GM19438 (cell line): ENCODE measurements at regions not wholly inside any gene's neighbourhood (a gene's known extent, or its start where the extent isn't known, plus 50 kb on each side); places are given as distances from the start of the nearest gene placed in this dataset.

Experiments
- ATAC-seq: cut with Tn5 transposase; IDR thresholded peaks from one replicate; pipeline ENCODE4 v1.9.1; 2021; ENCODE audit warnings: low read depth; ENCODE audit not compliant: unreplicated experiment

DNA sequence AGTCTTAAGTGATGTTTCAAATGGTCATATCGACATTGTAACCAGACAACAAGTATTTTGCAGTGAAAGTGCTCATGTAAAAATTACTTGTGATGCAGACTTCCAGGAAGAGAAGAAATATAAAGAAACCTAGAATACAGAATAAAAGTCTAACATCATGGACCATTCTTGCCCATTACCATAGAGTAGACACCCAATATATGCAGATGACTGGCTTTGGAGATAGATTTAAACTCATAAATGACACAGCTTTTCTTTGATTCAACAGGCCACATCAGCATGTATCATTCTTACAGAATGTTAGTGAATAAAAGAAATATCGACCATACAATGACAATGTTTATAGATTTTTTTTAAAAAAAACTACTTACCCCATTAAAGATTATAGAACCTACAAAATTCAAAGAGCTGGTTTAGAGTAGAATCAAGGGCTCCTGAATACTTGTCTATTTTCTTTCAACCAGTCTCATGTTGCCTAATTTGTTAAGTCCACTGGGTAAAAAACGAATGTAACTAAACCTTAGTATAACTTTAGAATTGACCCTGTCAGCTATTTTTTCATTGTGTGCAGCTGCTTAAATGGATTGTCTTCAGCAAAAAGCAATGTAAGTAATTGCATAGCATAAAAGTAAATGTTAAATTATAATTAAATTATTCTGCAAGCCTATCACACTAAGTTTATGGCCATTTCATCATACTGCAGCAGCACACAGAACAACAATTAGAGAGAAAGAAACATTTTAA, 268.7 kb upstream of the AGTR1 start:
- no peak for ATAC-seq

DNA sequence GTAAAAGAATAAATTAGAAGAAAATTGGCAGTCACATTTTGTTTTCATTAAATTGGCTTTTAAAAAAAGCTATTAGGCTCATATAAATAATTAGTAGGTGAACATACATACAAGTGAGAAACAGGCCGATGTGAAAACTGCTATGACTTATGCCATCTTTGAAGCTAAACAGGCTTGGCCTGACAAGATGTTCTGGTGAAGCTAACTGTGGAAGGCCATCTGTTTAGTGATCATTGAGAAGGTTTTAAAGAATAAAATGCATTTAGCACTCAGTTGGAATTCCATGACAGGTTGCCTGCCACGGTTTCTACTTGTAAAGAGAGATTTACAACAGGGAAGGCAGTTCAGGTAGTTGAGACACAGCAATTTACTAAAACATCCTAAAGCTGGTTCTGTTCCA, 264.0 kb upstream of the AGTR1 start:
- no peak for ATAC-seq

DNA sequence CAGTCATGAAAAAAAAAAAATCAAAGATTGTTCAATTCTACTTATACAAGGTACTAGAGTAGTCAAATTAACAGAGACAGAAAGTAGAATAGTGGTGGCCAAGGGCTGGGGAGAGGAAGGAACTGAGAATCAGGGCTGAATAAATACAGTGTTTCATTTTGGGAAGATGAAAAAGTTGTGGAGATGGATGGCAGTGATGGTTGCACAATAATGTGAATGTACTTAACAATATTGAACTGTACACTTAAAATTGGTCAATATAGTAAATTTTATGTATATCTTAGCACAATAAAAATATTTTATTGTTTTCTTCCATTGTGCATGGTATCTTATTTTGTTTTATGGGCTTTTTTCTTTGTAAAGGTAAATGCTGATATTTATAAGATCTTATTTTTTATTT, 262.2 kb upstream of the AGTR1 start:
- ATAC-seq: no peak

DNA sequence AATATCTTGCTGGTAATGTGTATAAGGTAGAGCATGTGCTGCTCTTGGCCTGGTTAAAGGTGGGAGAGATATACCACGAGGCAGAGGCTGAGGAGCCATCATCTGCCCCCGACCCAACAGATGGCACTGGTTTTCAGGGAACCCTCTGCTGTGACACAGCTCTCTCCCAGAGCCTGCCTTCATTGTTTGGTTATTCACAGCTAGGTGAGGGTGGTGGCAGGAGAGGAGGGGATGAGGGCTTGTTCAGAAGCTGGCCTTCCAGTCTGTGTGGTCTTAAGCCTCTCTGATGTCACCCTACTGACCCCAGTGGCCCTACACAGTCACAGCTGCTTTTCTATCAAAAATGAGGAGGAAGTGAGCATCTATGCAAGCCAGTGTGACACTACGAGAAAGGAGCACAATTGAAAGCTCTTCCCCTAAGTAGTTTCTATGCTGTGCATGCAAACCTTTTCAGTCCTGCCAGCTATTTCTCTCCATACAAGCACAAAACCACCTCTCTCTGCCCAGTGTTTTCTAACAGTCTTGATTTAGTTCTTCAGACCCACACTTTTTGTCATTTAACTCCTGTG, 258.4 kb upstream of the AGTR1 start:
- no peak for ATAC-seq

DNA sequence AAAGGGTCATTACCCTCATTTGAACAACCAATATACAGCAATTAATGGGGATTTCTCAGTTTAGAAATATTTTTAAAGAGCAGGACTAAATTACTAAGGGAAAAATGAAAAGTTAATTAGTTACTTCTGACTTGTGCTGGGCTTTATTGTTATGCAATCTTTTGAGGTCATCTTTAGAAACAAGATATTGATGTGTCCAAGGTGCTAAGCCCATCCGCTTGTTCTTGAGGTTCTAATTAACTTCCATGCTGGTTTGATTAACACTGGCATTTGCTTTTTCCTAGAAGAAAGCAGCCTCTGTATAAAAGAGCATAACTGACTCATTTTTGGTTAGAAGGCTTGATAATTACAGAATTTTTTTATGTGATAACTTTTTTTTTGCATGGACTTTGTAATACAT, 256.5 kb upstream of the AGTR1 start:
- no peak for ATAC-seq

DNA sequence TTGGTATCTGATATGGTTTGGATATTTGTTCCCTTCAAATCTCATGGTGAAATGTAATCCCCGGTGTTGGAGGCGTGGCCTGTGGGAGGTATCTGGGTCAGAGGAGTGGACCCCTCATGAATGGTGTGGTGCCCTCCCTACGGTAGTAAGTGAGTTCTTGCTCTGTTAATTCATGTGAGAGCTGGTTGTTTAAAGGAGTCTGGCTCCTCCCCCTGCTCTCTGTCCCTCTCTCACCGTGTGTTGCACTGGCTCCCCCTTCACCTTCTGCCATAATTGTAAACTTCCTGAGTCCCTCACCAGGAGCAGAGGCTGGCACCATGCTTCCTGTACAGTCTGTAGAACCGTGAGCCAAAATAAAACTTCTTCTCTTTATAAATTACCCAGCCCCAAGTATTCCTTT, 246.9 kb upstream of the AGTR1 start:
- ATAC-seq: no peak

DNA sequence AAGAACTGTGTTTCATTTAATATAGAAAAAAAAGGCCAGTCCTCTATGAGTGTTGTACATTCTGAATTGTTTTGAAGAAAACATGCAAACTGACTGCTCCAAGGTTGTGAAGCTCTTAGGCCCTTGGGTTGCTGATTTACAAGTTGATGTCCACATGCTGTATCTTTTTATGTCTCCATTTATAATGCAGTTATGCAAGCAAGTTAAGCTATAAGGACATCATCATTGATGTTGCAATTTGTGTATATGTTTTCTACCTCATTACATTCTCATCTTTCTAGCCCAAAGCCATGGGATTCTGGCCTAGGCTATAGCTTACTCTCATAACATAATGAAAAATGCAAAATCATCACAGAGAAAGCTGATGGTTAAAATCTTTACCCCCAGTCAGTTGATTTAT, 245.7 kb upstream of the AGTR1 start:
- no peak for ATAC-seq

DNA sequence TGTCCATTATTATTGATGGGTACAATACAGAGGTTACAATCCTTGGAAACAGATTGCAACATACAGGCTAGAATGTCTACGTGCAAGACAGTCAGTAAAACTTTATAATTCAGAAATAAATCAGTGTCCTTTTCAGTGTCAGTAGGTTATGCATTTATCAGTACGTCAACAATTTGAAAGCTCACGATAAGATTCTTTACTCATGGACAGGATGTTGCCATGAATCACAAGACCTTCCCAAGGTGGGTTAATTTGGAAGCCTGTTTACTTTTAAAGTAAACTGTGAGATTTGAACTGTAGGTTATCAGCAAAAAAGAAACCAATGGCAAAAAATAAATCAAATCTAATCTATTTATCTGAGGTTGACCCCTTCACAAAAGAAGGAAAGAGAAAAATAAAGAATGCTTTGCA, 243.9 kb upstream of the AGTR1 start:
- ATAC-seq: no peak

DNA sequence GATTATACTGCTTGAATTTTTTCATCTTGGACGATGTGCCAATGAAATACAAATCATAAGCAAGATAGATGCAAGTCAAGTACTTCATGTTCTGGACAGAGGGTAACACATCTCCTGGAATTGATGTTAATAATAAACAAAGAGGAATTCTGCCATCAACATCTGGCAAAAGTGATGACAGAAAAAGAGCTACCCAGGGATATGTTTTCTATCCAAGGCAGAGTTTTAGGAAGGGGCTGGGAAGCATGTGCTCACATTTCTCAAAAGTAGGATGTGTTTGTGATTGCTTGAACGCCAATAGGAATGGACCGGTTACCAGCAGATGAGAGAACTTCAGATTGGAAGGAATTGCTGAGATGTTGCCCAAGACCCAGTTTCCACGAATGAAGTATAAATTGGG, 242.6 kb upstream of the AGTR1 start:
- ATAC-seq: no peak

DNA sequence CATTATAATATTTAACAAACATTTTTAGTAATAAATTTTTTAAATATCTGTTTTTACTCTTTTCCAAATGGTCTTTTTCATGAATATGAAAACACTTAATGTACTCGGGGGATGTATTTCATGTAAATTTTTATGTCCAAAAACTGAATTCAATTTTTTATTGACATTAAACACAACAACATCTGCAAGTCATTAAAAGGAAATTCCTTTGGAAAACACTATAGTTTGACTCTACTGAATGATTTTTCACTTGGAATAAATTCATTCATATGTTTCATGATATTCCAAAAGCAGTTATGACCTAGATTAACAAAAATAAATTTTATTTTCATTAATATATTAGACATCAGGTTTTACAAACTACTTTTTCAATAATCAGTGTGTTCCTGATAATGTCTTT, 239.8 kb upstream of the AGTR1 start:
- ATAC-seq: no peak

DNA sequence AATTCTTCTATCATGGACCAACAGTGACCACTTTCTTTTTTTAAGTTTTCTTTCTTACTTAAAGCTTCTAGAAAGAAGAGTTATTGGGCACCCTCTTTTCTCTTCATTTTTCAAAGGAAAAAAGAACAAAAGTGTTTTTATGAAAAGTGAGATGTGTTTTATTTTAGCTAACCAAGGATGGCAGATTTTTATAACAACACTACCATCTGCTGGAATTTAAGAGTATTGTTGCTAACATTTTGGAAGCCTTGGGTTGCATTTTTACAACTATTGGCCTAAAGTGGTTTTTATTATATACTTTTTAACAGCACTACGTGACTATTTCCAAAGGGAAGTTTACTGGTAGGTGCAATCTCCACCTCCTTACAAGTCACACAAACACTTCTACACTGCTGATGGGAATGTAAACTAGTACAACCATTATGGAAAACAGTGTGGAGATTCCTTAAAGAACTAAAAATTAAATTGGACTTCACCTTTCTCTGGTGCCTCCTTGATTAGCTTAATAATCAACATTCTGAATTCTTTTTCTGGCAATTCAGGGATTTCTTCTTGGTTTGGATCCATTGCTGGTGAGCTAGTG, 237.7 kb upstream of the AGTR1 start:
- ATAC-seq: no peak

DNA sequence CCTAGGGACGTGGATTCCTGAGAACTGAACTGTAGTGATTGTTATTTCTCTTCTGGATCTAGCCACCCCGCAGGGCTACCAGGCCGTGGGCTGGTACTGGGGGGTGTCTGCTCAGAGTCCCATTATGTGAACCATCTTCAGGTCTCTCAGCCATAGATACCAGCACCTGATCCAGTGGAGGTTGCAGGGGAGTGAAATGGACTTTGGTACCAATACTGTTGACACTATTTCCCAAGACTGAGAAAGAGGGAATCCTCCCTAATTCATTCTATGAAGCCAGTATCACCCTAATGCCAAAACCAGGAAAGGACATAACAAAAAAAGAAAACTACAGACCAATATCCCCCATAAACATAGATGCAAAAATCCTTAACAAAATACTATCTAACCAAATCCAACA, 237.0 kb upstream of the AGTR1 start:
- no peak for ATAC-seq

DNA sequence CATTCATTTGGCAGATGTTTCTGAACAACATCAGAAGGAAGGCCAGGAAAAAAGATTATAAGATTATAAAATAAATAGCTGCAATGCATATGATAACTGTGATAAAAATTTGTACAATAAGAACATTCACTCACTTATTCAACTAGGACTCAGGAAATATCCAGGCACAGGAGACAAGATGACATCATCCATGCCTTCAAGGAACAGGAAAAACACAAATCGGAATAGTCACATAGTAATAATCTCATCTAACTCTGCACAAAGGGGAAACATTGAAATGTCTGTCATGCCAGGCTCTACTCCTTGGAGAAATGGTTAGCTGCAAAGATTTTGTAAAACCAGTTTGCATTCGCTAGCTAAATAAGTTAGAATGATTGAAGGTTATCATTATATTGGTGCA, 233.5 kb upstream of the AGTR1 start:
- ATAC-seq: no peak

DNA sequence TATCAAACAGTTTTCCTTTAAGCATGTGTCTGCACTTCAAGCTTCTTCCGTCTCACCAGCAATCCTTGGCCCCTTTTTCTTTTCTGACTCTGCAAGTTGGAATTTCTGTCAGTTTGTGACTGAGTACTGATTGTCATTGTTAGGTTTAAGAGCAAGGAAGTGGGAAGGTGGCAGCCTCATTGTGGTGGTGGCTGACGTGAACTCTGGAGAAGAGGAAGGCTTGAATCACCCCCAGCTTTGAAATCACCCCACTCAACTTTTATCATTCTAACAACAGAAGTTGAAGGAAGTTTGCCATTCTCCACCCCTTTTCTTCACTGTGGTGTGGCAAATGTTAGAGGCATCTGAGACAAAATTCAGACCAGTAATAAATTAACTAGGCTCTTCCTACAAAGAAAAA, 231.6 kb upstream of the AGTR1 start:
- ATAC-seq: no peak

DNA sequence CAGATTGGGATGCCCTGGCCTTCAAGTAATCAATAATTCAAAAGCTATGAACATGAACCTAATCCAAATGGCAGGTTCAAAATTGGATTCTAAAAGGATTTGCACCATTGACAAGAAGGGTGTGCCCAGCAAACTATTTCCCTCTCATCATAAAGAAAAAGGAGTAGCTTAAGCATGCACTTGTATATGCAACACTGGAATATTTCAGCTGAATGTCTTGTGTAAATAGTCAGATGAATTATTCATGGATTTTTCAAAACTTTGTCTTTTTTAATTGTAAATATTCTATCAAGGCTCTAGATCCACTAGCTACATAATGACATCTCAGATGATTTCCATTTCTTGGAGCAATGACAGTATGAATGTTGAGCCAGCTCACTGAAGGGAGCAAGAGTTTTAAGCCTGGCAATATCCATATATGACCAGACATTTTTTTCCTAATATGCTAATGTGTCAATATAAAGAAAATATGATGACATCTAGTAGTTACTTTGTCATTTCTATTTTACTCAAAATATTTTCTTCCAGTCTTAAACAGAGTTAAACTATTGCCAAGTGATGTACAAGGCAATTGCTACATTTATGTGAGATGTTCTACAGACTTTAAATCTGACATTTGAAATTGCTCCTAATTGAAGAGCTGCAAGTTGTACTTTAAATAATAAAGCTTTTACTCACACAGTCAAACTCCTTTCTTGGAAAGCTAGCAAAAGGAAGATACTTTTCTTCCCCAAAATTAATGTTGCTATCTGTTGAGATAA, 230.5 kb upstream of the AGTR1 start:
- no peak for ATAC-seq

DNA sequence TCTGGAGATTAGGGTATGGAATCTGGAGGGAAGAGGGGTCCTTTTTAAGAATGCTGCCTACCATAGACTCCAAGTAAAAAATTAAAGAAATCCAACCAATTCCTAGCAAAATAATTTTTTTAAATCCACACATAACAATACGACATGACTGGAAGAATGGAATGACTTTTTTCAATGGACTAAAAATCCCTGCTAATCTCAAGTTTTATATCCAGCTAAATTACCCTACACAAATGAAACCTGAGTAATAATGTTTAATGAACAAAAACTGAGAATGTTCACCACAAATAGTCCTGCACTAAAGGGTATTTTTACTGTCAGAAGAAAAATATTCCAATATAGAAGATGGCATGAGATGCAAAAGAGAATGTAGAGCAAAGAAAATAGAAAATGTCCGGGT, 220.3 kb upstream of the AGTR1 start:
- no peak for ATAC-seq

DNA sequence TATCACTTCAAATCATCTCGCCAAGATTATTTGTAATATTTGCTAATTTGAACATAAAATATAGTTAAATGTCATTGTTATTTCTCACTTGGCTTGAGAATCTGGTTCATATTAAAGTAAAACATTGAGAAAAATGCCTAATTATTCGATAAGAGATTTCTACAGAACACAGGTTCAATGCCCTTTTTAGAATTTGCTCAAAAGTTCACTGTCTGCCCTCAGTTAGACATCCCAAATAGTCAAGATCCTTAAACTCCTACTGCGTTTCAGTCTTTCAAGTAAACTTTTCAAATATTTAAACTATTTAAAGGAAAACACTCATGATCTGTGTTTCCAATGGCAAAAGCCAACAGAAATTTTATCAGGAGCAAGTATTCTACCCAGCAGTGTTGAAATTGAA, 204.1 kb upstream of the AGTR1 start:
- no peak for ATAC-seq

DNA sequence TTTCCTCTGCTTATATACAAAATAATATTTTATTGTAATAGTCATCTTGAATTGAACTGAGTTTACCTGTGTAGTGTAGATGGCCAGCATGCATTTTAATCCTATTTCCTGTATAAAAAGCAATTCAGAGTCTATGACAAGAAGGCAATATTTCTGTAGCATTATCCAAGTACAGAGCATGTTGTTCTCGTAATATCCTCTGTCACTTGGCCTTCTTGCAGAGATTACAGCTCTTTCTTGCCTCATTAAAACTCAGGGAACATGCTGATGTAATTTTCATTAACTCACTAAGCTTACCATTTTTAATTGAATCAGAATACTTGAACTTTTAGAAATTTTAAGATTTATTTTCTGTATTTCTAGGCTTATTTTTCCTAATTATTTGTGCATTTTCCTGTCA, 203.3 kb upstream of the AGTR1 start:
- no peak for ATAC-seq

DNA sequence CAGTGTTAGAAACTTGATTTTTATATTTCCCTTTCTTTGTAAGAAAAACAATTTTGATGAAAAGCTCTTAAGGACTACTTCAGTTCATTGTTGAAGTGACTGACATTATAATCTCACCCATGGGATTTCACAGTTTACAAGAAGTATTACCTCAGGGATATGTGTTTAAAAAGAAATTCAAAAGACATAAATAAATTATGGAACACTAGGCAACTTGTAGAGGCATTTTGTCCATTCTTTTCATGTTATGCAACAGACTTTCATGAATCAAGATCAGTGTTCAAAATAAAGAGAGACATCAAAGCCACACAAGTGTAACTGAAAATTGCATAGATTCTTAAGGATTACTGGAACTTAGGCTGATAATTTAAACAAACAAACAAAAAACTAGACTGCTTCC, 196.8 kb upstream of the AGTR1 start:
- no peak for ATAC-seq

DNA sequence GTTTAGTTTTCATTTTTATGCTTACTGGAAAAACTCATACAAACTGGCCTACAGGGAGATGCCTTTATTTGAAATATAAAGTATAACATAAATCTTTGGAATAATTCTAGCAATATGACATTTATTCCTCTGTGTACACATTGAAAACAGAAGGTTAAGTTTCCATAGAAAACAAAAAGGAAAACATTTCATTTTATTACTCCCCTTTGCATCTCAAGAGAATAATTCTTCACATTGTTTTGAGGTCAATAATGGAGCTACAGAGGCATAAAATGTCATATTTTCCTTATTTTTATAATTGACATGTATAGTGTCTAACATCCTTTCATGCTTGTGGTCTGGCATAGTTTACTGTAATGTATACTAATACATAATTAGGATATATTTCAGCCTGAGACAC, 187.6 kb upstream of the AGTR1 start:
- no peak for ATAC-seq

DNA sequence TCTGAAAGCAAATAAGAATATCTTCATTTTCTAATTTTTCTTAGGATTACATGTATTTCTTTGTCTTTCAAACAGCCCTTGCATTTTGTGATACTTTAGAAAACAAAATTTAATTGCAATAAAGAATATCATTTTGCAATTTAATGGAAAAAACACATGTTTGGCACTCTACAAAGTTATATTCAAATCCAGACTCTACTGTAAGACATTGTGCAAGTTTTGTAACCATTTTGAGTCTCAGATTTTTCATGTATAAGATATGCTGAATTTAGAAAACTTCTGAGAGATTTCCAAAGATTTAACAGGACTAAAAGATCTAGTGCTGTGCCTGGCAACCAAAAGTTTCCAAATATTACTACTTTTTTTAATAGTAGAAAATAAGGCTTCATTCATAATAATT, 187.1 kb upstream of the AGTR1 start:
- ATAC-seq: no peak

DNA sequence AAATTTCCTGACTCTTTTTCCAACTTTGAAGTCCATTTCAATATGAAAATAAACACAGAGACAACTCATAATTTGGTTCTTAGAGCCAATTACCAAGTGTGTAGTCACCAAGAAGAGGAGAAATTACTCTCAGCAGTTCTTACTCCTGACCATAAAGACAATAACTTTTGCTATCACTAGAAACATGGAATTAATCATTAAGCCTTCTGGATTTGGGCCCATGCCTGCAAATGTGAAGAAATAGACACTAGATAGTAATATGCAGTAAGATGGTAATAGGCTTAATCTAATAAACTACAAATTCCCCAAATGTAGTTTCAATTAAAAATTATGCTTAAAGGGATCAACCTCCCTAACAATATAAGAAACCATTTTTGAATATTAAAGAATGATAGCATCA, 185.1 kb upstream of the AGTR1 start:
- ATAC-seq: no peak
